Astrocyte (in vitro differentiated cells and primary cell): ENCODE measurements at regions not wholly inside any gene's neighbourhood (a gene's known extent, or its start where the extent isn't known, plus 50 kb on each side); places are given as distances from the start of the nearest gene placed in this dataset.

Source experiments
- CTCF ChIP-seq: IDR thresholded peaks from 2 replicates; pipeline ENCODE4 v1.5.1; 2011; ENCODE audit warnings: low read depth, mild to moderate bottlenecking, inconsistent platforms, low read length, moderate library complexity; ENCODE audit not compliant: insufficient read depth
- EZH2 ChIP-seq: IDR thresholded peaks from 2 replicates; pipeline ENCODE4 v1.6.1; 2012; ENCODE audit warnings: mild to moderate bottlenecking, low read length, inconsistent platforms; ENCODE audit not compliant: insufficient read depth

GRCh38 chr4:62923783-62924182 is 1485.5 kb downstream of the TECRL start:
- TF ChIP-seq CTCF (no peak), EZH2 (no peak)
